ENCODE measurements at regions not wholly inside any gene's neighbourhood (a gene's known extent, or its start where the extent isn't known, plus 50 kb on each side); places are given as distances from the start of the nearest gene placed in this dataset.

GRCh38 chr19:28834996-28835395 lies 378.0 kb downstream of the UQCRFS1 start:
- no peak for DNase-seq

GRCh38 chr19:28831462-28831861 lies 381.5 kb downstream of the UQCRFS1 start:
- no peak for DNase-seq

- no peak for DNase-seq
Measured at GRCh38 chr19:28829762-28830161, 383.2 kb downstream of the UQCRFS1 start.

- DNase-seq: no peak
Measured at GRCh38 chr19:28829359-28829758, 383.6 kb downstream of the UQCRFS1 start.

- DNase-seq: no peak
Measured at GRCh38 chr19:28828276-28828870, 384.6 kb downstream of the UQCRFS1 start.

- DNase-seq: no peak
Measured at GRCh38 chr19:28827382-28827781, 385.6 kb downstream of the UQCRFS1 start.

DNA sequence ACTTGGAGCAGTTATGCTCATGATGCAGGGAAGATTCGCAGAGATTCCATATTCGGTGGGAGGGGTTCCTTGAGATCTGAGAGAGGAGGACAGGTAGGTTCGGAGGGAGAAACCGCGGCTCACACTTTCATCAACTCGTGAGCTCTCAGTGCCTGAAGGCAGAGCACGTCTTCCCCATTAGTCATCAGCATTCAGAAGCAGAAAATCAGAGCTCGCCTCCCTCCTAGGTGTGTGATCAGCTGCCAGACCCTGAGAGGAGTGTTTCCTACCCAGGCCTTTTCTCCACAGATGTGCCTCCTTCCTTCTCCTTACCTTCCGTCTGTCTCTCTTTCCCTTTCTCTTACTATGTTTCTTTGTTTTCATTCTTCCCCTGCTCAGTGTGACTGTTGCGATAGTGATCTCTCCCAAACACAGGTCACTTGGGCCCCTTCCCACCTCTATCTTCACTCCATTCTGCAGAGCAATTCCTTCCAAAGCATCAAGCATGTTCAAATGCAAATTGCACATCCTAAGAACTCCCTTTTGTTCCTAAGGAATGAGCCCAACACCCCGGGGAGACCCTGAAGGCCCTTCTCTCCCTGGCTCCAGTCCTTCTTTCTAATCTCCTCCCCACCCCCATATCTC lies 389.5 kb downstream of the UQCRFS1 start:
- DNase-seq: no peak

DNA sequence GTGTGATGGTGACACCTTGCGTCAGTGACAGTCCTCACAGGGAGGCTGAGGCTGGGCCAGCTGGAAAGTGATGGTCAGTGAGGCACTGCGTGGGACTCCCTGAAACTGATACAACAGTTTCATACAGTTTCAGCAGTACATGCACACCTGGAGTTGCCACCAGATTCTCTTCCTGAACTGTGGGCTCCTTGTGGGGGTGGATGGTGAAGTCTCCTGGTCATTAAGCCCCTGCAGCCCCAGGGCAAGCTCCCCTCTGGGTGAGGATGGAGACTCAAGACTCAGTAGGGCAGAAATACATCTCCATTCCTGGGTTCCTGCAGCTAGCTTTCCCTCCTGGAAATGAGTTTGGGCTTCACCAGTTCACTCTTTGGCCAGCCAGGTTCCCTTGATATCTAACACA lies 392.7 kb downstream of the UQCRFS1 start:
- DNase-seq: no peak

- DNase-seq: no peak
Measured at GRCh38 chr19:28815257-28815656, 397.7 kb downstream of the UQCRFS1 start.

DNA sequence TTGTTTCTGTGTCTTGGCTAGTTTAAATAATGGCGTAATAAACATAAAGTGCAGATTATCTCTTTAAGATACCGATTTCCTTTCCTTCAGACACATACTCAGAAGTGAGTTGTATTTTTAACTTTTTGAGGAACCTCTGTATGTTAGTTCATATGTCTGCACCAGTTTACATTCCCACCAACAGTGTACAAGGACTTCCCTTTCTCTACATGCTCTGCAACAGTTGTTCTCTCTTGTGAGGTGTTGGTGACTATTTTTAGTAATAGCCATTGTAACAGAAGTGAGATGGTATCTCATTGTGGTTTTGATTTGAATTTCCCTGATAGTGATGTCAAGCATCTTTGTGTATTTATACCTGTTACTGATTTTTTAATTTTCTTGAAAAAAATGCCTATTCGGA lies 418.6 kb downstream of the UQCRFS1 start:
- no peak for DNase-seq

- DNase-seq: no peak
Measured at GRCh38 chr19:28793391-28794168, 419.4 kb downstream of the UQCRFS1 start.

GRCh38 chr19:28785971-28786370 lies 427.0 kb downstream of the UQCRFS1 start:
- DNase-seq: no peak

DNA sequence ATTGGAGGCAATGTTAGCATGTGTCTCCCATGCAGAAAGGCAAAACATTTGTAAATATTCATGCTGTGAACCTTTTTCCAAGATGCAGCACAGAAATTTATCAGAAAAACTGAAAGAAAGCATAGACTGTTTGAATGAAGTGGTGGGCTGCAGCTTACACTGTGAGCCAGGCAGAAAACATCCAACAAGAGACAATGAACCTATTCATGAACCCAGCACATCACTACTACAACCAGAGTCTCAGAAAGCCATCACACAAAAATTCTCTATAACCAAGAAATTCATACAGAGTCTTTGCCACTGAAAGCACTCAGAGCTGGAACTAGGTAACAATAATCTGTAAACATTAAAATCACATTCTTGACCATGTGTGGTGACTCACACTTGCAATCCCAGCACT lies 448.9 kb downstream of the UQCRFS1 start:
- DNase-seq: no peak

- no peak for DNase-seq
Measured at GRCh38 chr19:28746478-28746877, 466.5 kb downstream of the UQCRFS1 start.

DNA sequence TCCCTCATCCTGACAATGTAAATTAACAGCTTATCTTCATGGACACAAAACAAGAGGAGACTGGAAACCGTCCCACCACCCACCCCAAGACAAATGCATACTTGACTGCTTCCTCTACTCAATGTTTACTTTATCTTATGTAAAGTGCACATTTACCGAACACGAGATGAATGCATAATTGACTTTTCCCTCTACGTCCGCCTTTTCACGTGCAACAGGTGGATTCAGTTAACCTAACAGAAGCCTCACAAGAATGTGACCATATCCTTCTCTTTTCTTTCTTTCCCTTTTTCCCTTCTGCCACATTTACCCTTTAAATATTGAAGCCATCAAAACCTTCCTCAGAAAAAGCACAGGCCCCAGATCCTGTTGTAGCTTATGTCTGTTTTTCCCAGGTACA lies 468.0 kb downstream of the UQCRFS1 start:
- DNase-seq: no peak

- no peak for DNase-seq
Measured at GRCh38 chr19:28744014-28744413, 468.9 kb downstream of the UQCRFS1 start.

DNA sequence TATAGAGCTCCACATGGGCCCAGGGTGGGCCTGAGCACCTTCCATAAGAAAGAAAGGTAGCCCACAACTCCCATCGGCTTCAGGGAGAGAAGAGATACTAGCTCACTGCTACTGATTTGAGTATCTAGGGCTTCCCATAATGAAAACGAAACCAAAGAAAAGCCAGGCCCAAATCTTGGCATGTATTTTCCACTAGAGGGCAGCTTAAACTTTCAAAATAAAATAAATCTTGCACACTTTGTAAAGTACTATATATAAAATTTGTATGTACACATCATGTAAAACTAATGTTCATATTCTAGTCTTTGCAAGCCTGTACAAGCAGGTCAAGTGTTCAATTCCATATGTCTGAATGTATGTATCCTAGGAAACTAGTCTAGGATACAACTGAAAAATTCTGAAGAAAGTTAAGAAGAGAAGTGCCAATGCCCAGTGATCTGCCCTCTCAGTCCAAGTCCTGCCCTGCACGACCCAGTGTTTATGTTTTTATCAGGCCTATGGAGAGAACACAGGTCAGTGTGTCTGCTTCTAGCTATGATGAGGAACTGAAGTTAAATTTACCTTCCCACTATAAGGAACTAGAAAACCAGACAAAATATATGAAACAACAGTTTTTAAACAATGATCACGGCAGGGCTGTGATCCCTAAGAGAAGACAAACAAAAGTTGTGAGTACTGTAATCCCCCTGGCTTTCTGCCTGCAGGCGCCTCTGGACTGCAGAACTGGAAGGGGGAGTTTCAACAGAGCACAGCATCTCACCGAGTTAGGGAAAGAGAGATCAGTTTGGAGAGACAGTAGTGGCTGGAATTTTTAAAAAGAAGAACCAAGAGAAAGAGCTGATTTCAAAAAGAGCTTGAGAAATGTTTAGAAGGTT lies 475.7 kb downstream of the UQCRFS1 start:
- no peak for DNase-seq

- DNase-seq: no peak
Measured at GRCh38 chr19:28736528-28736927, 476.4 kb downstream of the UQCRFS1 start.

DNA sequence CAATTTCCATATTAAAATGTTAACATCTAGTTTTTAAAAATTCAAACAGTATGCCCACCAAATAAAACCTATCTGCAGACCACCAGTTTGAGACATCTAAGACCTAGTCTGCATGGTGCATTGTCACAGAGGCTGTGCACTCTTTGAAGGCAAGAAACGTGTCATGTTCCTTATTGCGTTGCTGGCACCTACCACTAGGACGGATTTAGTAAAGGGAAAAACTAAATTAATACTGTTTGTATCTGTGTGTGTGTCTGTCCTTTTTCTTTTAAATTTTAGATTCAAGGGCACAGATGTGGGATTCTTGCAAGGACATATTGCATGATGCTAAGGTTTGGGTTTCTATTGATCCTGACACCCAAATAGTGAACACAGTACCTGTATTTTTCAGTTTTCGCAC lies 481.4 kb downstream of the UQCRFS1 start:
- DNase-seq: no peak

DNA sequence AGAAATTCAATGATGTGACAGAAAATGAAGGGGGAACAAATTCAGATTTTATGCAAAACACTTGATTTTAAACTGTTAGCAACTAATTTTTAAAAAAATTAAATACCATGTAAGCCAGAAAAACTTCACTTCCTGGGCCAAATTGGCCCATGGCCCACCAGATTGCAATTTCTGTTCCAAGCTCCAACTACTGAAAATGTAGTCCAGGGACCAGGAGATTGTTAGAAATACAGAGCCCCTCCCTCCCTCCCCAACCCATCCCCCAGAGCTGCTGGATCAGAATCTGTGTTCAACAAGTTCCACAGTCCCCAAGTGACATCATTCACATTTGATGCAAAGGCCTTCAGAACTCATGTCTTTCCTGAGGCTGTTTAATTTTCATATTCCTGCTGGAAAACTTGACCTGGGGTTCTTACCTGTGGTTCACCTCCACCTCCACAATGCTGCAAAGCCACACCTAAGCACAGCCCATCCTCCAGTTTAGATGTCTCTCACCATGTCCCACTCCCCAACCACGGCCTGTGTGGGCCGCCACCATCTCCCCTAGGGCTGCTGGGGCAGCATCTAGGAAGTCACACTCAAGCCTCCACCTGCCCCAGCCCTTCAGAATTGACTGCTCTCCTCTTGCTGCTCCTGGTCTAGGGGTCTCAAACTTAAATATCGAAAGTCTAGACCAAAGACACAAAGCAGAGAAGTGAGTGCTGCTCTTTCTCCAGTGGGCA lies 482.0 kb downstream of the UQCRFS1 start:
- no peak for DNase-seq

DNA sequence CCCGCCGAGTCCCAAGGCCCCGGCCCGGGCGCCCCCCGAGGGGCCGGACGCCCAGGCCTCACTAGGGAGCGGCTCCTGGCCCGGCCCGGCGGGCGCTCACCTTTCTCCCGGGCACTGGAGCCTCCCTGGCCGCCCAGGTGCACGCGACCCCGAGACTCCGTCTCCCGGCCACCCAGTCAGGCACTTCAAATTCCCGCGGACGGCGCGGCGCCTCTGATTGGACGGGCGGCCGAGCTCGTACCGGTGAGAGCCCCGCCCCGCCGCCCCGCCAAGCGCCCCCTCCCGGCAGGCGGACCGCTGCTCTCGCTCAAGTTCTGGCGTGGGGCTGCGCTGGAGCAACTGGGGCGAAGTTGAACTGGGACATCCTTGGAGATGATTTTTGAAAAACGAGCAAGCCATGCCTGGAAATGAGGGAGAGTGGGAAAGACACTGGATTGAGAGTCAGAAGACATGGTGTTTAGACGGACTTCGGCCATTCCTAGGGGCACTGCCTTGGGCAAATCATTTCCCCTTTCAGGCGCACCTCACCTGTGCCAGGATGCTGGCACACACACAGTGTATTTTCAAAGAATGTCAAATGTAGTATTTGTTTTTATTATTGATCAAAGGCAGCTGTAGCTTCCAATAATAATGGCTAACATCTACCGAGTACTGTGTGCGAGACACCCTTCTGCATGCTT lies 485.3 kb downstream of the UQCRFS1 start:
- no peak for DNase-seq
